ENCODE measurements at regions not wholly inside any gene's neighbourhood (a gene's known extent, or its start where the extent isn't known, plus 50 kb on each side); places are given as distances from the start of the nearest gene placed in this dataset.

- no peak for DNase-seq
These were observed 331.1 kb downstream of the RND3 start for GRCh38 chr2:150156415-150156814.

GRCh38 chr2:150154308-150154797, 333.1 kb downstream of the RND3 start:
- no peak for DNase-seq

- DNase-seq, result no peak
These were observed 333.7 kb downstream of the RND3 start for GRCh38 chr2:150153646-150154307.

- no peak for DNase-seq
These were observed 335.2 kb downstream of the RND3 start for GRCh38 chr2:150152230-150152629.

GRCh38 chr2:150150144-150150543, 337.3 kb downstream of the RND3 start:
- DNase-seq, result no peak

GRCh38 chr2:150147889-150148683, 339.4 kb downstream of the RND3 start:
- DNase-seq, result no peak

GRCh38 chr2:150146879-150147278, 340.6 kb downstream of the RND3 start:
- no peak for DNase-seq

- DNase-seq, result no peak
These were observed 342.2 kb downstream of the RND3 start for GRCh38 chr2:150145299-150145692.

GRCh38 chr2:150144546-150145298, 342.7 kb downstream of the RND3 start:
- no peak for DNase-seq

GRCh38 chr2:150143087-150143536, 344.4 kb downstream of the RND3 start:
- DNase-seq, result no peak

GRCh38 chr2:150142561-150142960, 344.9 kb downstream of the RND3 start:
- no peak for DNase-seq

- DNase-seq, result no peak
These were observed 346.1 kb downstream of the RND3 start for GRCh38 chr2:150141226-150142001.

- no peak for DNase-seq
These were observed 346.7 kb downstream of the RND3 start for GRCh38 chr2:150140777-150141176.

- no peak for DNase-seq
These were observed 348.9 kb downstream of the RND3 start for GRCh38 chr2:150138587-150138986.

GRCh38 chr2:150137338-150138069, 350.0 kb downstream of the RND3 start:
- DNase-seq, result no peak

GRCh38 chr2:150136893-150137292, 350.6 kb downstream of the RND3 start:
- DNase-seq, result no peak

GRCh38 chr2:150136401-150136800, 351.1 kb downstream of the RND3 start:
- no peak for DNase-seq

- no peak for DNase-seq
These were observed 352.1 kb downstream of the RND3 start for GRCh38 chr2:150135223-150135883.

- DNase-seq, result no peak
These were observed 353.1 kb downstream of the RND3 start for GRCh38 chr2:150134223-150134857.

GRCh38 chr2:150133623-150134022, 353.8 kb downstream of the RND3 start:
- DNase-seq, result peak; percentile 2

Data from stimulated activated CD4-positive, alpha-beta T cell treated with anti-CD3 and anti-CD28 coated beads, Interleukin-15, amount 100 ng/mL, for 24 hours (primary cell).